Erythroblast (primary cell): ENCODE measurements at regions not wholly inside any gene's neighbourhood (a gene's known extent, or its start where the extent isn't known, plus 50 kb on each side); places are given as distances from the start of the nearest gene placed in this dataset.

Experiments
- DNase-seq, 2 experiments: peaks; one replicate each; lab custom pipeline; 2025; lab: John Stamatoyannopoulos, UW
- GATA1 ChIP-seq: IDR thresholded peaks from 2 replicates; pipeline ENCODE4 v1.6.1; 2011; ENCODE audit warnings: low read depth, mild to moderate bottlenecking, control low read depth, low read length, moderate library complexity
- POLR2A ChIP-seq: IDR thresholded peaks from 2 replicates; pipeline ENCODE4 v1.6.1; 2011; ENCODE audit warnings: mild to moderate bottlenecking, low read length

- no peak for TF ChIP-seq POLR2A
- TF ChIP-seq GATA1 = no peak
Observed at GRCh38 chr2:7411691-7412090, 494.5 kb downstream of the RNF144A start.

DNA sequence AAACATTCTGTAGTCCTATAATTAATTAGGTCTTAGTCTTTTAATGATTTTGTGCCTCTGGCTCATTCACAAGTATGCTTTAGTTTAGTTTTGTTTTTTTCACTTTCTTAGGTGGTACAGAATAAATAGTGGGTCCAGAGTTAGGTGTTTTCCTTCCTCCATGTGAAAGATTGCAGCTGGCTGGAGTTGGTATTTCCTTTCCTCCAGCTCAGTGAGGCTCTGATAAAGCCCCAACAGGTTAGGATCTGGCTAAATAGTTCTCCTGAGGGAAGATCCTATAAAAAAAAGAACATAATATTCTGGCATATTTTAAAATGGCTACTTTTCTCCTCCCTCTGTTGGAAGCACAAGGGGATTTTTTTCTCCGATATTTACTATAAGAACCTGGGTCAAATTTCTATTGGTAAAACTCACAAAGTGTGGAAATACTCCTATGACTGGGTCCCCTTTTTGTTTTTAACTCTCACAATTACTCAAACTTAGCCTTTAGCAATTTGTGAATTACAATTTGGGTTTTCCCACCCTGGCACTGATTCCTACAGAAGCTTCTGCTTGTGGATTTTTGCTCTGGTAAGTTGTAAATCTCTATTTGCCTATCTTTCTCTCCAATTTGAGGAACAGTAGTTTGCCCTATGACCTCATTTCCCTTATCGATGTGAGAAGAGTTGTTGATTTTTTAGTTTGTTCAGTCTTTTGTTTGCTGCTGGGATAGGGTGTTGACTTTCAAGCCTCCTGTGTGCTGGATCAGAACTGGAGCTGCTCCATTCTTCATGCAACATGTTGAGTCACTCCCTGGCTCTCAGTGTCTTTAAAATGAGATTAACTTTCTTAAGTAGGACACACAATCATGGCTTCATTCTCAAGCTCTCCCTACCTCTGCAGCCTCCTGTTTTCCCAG is 500.9 kb downstream of the RNF144A start:
- DNase-seq = no peak
- TF ChIP-seq GATA1 (no peak), POLR2A (no peak)

More at GRCh38 chr2:7411691-7412090, 494.5 kb downstream of the RNF144A start:
- no peak for DNase-seq

DNA sequence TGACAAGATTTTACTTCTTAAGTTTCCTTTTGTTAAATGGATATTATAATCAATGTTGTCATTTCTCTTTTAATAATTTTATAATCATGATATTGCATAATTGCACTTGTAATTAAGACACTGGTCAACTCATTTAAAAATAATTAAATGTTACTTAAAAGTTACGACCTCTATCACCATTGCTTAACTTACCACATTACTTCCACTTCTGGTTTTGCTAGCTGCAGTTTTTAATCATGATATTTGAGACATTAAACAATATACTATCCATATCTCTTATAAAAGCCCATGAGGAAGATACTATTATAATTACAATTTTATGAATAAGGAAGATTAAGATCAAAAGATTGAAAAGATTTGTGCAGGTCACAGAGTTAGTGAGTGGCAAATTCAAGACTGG is 502.0 kb downstream of the RNF144A start:
- TF ChIP-seq POLR2A (no peak), GATA1 (no peak)

DNA sequence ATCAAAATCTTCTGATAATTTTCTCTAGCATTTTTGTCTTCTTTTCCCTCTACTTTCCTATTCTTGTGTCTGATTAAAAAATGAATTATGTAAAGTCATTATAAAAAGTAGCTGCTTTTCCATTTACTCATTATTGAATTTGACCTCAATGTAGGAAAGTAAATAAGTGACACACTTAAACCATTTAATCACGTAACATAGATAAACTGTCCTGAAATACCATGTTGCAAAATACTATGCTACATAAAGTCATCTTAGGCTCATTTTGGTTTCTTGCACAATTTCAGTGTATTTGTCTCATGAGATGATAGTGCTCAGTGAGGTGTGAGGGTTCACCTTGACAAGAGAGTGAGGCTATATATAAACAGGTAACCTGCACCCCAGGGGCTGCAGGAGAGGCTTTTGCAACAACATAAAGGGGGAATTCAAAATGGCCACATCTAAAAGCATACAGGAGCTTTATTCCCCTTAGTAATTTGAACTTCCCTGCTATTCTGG is 502.7 kb downstream of the RNF144A start:
- DNase-seq = no peak
- no peak for TF ChIP-seq POLR2A
- TF ChIP-seq GATA1 = no peak

More for the DNA sequence above, 502.0 kb downstream of the RNF144A start:
- DNase-seq = no peak

GRCh38 chr2:7420530-7420929 is 503.3 kb downstream of the RNF144A start:
- no peak for DNase-seq
- TF ChIP-seq GATA1 (no peak), POLR2A (no peak)

GRCh38 chr2:7424481-7424880 is 507.3 kb downstream of the RNF144A start:
- no peak for TF ChIP-seq GATA1
- no peak for TF ChIP-seq POLR2A
- no peak for DNase-seq

GRCh38 chr2:7427293-7428060 is 510.3 kb downstream of the RNF144A start:
- DNase-seq = peak; percentile 47 to 72

GRCh38 chr2:7428454-7429204 is 511.4 kb downstream of the RNF144A start:
- TF ChIP-seq POLR2A = no peak
- TF ChIP-seq GATA1 = no peak
- no peak for DNase-seq

More at GRCh38 chr2:7427293-7428060, 510.3 kb downstream of the RNF144A start:
- TF ChIP-seq POLR2A (no peak), GATA1 (no peak)

GRCh38 chr2:7429733-7430132 is 512.5 kb downstream of the RNF144A start:
- DNase-seq = no peak
- no peak for TF ChIP-seq POLR2A
- TF ChIP-seq GATA1 = no peak

GRCh38 chr2:7430421-7430868 is 513.2 kb downstream of the RNF144A start:
- TF ChIP-seq POLR2A (no peak), GATA1 (no peak)
- no peak for DNase-seq

GRCh38 chr2:7430869-7431641 is 513.8 kb downstream of the RNF144A start:
- TF ChIP-seq GATA1 (no peak), POLR2A (no peak)
- DNase-seq = no peak

GRCh38 chr2:7432436-7432835 is 515.2 kb downstream of the RNF144A start:
- TF ChIP-seq GATA1 = no peak
- no peak for DNase-seq
